T-cell (primary cell): ENCODE measurements at regions not wholly inside any gene's neighbourhood (a gene's known extent, or its start where the extent isn't known, plus 50 kb on each side); places are given as distances from the start of the nearest gene placed in this dataset.

Source experiments
- ATAC-seq, 4 experiments: fragments of 200-7000 bp in 3 of 4; fragments of 150-1000 bp in 1 of 4; cut with Tn5 transposase; replicated peaks in 1 of 4; 1 replicate in 3 of 4; 2 replicates in 1 of 4; pipeline ENCODE4 v1.10.0; 2021; ENCODE audit warnings: moderate library complexity in 3 of 4, mild to moderate bottlenecking in 2 of 4, moderate number of reproducible peaks in 1 of 4
- CTCF ChIA-PET, 2 donors: fragments of 300-600 bp; sonication (Branson Sonifier 250); formaldehyde crosslinking; loops; one replicate each; lab custom pipeline; 2022; ENCODE audit warnings: antibody characterized with exemption in 2 of 2; lab: Charles Lee
- POLR2A ChIA-PET, 2 donors: fragments of 300-600 bp; sonication (Branson Sonifier 250); formaldehyde crosslinking; loops; one replicate each; lab custom pipeline; 2022; ENCODE audit warnings: antibody characterized with exemption in 2 of 2; lab: Charles Lee
- DNase-seq, 35 experiments: peaks; one replicate each; pipeline versions ENCODE4 v3.0.0 to v3.0.0-alpha.2; 2013 to 2023
- H3K27ac ChIP-seq: one replicate; pipeline ENCODE4 v1.5.1; 2013; ENCODE audit warnings: low read length
- H3K27me3 ChIP-seq, 2 experiments: replicated peaks in 1 of 2; 1 replicate in 1 of 2; 2 replicates in 1 of 2; pipeline versions ENCODE4 v1.6.1 to v1.7.0; 2013; ENCODE audit warnings: low read length in 1 of 2, mixed read lengths in 1 of 2; ENCODE audit not compliant: control insufficient read depth in 2 of 2, insufficient read depth in 2 of 2; ENCODE audit errors: extremely low read depth in 1 of 2
- H3K36me3 ChIP-seq, 2 donors: 1 replicate in 1 of 2; 2 replicates in 1 of 2; pipeline versions ENCODE4 v1.6.1 to v1.7.0; 2013; ENCODE audit warnings: low read length in 1 of 2; ENCODE audit not compliant: control insufficient read depth in 2 of 2, insufficient read depth in 1 of 2; ENCODE audit errors: extremely low read depth in 1 of 2
- H3K4me1 ChIP-seq, 2 experiments: 1 replicate in 1 of 2; 2 replicates in 1 of 2; pipeline versions ENCODE4 v1.6.1 to v1.7.0; 2013; ENCODE audit warnings: low read length in 2 of 2, mixed read lengths in 1 of 2; ENCODE audit not compliant: insufficient read depth in 2 of 2, control insufficient read depth in 1 of 2; ENCODE audit errors: extremely low read depth in 1 of 2
- H3K4me3 ChIP-seq, 2 donors: 1 replicate in 1 of 2; 2 replicates in 1 of 2; pipeline versions ENCODE4 v1.5.1 to v1.7.0; 2013; ENCODE audit warnings: mild to moderate bottlenecking in 2 of 2, low read length in 1 of 2, moderate library complexity in 1 of 2; ENCODE audit not compliant: control insufficient read depth in 1 of 2; ENCODE audit errors: extremely low read depth in 1 of 2
- H3K9me3 ChIP-seq: 2 replicates; pipeline ENCODE4 v1.7.0; 2013
- H3K27ac Mint-ChIP-seq, 2 donors: one replicate each; pipeline ENCODE4 v1.8.0; 2020 to 2021; ENCODE audit warnings: mild to moderate bottlenecking in 2 of 2, mixed read lengths in 2 of 2
- H3K27me3 Mint-ChIP-seq, 2 donors: one replicate each; pipeline ENCODE4 v1.8.0; 2021 to 2022; ENCODE audit warnings: mixed read lengths in 2 of 2
- H3K36me3 Mint-ChIP-seq: one replicate; pipeline ENCODE4 v1.8.0; 2021; ENCODE audit warnings: mixed read lengths
- H3K4me1 Mint-ChIP-seq, 3 donors: one replicate each; pipeline ENCODE4 v1.8.0; 2020 to 2022; ENCODE audit warnings: mixed read lengths in 3 of 3, mild to moderate bottlenecking in 1 of 3
- H3K4me3 Mint-ChIP-seq, 3 donors: one replicate each; pipeline ENCODE4 v1.8.0; 2020 to 2022; ENCODE audit warnings: mild to moderate bottlenecking in 3 of 3, mixed read lengths in 3 of 3, moderate library complexity in 3 of 3
- H3K9me3 Mint-ChIP-seq, 3 donors: one replicate each; pipeline ENCODE4 v1.8.0; 2020 to 2022; ENCODE audit warnings: mixed read lengths in 3 of 3
- WGBS: methylation state at CpG from one replicate; pipeline ENCODE4 v1.1.5; 2013; ENCODE audit warnings: missing lambda C conversion rate; ENCODE audit not compliant: insufficient coverage; 5-methylcytosine and 5-hydroxymethylcytosine counted together

DNA sequence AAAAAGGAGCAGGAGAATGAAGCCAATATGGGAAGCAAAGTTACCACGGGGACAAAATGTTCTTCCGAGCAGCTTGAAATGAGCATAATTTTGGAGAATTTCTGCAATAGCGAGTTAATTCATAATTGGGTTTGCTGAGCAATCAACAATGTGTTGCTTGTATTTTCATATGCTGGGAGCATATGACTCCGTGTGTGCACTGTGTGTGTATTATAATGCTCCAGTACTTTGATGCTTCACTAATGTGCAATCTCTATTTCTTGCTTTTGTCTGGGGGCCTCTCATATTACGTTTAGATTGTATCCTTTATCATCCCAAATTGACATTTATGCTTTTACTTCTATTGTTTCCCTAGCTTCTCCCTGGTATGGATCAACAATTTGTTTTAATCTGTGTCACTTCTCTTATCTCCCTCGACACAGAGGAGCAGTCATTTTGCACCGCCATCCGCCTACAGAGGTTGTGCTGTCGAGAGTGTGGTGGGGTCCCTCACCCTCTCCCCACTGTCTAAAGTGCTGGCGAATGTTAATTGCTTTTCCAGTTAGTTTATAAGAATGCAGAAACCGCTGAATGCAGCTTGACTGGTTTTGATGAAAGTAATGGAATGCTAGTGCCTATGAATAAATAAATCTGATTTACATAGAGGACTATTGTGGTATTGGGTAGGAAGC, 372.5 kb upstream of the WWC1 start:
- no peak overlapping the region for H3K4me3 Mint-ChIP-seq
- no peaks in the 10 kb centered on the region for H3K27me3 ChIP-seq
- H3K27ac ChIP-seq: no peak overlapping the region
- peaks cover 0 to 14% (median 2%) of the 10 kb centered on the region in 3 donors for H3K9me3 Mint-ChIP-seq
- no peaks in the 10 kb centered on the region for H3K9me3 ChIP-seq
- no peaks in the 10 kb centered on the region for H3K36me3 ChIP-seq
- CTCF ChIA-PET: no interaction called here
- no peak for DNase-seq
- WGBS: 93% methylated on average over 3 of the region's 11 CpGs
- no peak overlapping the region for H3K27ac Mint-ChIP-seq
- POLR2A ChIA-PET: interaction anchor here in 1 of 2 donors (0.6 kb wide), 1 partner anchor 14 kb away, joined by 3 read pairs; no protein-coding TSS in a partner anchor
- no peaks in the 10 kb centered on the region for H3K4me1 Mint-ChIP-seq
- no peaks in the 10 kb centered on the region for H3K27me3 Mint-ChIP-seq
- H3K4me1 ChIP-seq: no peaks in the 10 kb centered on the region
- H3K4me3 ChIP-seq: no peak overlapping the region
- no peak for ATAC-seq
- no peaks in the 10 kb centered on the region for H3K36me3 Mint-ChIP-seq

DNA sequence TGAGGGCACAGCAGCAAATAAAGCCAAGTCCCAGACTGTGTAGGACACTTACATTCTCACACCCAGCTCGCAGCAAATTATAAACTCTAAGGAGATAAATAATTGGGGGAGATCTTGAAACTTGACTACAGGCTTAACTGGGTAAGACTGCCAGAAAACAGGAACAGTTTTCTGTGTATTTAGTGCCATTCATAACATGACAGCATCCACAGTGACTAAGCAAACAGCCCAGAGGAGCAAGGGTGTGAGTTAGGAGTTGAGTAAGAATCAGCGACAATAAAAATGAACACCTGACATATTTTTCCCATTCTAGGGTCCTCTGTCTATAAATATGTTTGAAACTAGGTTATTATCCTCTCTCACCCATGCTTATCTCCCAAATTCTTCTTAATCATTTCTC, 370.9 kb upstream of the WWC1 start:
- Mint-ChIP-seq H3K4me1 (no peaks in the 10 kb centered on the region), H3K4me3 (no peak overlapping the region), H3K27me3 (no peaks in the 10 kb centered on the region), H3K36me3 (no peaks in the 10 kb centered on the region), H3K9me3 (peaks cover 0 to 11% (median 2%) of the 10 kb centered on the region in 3 donors), H3K27ac (no peak overlapping the region)
- DNase-seq (no peak), ATAC-seq (no peak)
- no peaks in the 10 kb centered on the region for H3K36me3 ChIP-seq
- ChIA-PET CTCF (no interaction called here), POLR2A (no interaction called here)
- H3K27ac ChIP-seq: no peak overlapping the region
- H3K27me3 ChIP-seq: no peaks in the 10 kb centered on the region
- no peak overlapping the region for H3K4me3 ChIP-seq
- no peaks in the 10 kb centered on the region for H3K9me3 ChIP-seq
- WGBS: no CpG with 5 or more reads among the region's 2 CpGs
- H3K4me1 ChIP-seq: no peaks in the 10 kb centered on the region

DNA sequence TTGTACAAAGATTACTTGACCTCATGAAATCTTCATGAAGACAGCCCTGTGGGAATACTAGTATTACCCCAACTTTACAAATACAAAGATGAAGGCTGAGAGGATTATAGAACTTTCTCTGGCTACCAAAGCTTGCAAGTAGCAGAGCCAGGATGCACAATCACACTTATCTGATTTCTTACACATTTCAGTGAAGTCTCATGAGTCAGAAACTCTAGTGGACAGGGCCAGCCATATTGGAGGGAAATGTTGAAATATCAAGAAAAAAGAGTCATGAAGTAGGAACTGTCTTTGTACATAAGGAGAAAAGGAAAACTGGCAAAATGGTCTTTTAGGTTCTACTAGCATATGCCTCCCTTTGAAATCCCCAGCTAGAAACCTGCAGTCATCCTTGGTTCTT, 369.6 kb upstream of the WWC1 start:
- Histone ChIP-seq H3K27me3 (no peaks in the 10 kb centered on the region), H3K9me3 (no peaks in the 10 kb centered on the region), H3K27ac (no peak overlapping the region), H3K36me3 (no peaks in the 10 kb centered on the region), H3K4me1 (no peaks in the 10 kb centered on the region), H3K4me3 (no peak overlapping the region)
- no peaks in the 10 kb centered on the region for H3K4me1 Mint-ChIP-seq
- DNase-seq (no peak), ATAC-seq (no peak)
- ChIA-PET POLR2A (no interaction called here), CTCF (no interaction called here)
- H3K27ac Mint-ChIP-seq: no peak overlapping the region
- no peak overlapping the region for H3K4me3 Mint-ChIP-seq
- H3K36me3 Mint-ChIP-seq: no peaks in the 10 kb centered on the region
- H3K27me3 Mint-ChIP-seq: no peaks in the 10 kb centered on the region
- peaks cover 0 to 12% (median 2%) of the 10 kb centered on the region in 3 donors for H3K9me3 Mint-ChIP-seq

DNA sequence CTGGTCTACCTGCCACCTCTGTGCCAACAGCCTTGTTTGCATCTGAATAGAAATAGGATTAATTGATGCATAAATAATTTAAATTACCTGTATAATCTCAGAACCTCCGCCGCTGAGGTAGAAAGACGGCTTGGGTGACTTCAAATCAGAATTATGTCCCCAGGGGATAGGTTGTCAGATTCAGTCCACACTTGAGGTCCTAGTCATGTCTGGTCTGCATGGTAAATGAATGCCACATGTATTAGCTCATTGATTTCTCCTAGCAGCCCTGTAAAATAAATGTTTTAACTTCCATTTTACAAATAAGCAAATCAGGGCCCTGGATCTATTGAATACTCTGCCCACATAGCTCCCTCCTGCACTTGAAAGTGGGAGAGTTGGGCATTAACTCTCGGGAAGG, 368.0 kb upstream of the WWC1 start:
- WGBS: no CpG with 5 or more reads among the region's 4 CpGs
- H3K27me3 Mint-ChIP-seq: no peaks in the 10 kb centered on the region
- CTCF ChIA-PET: no interaction called here

DNA sequence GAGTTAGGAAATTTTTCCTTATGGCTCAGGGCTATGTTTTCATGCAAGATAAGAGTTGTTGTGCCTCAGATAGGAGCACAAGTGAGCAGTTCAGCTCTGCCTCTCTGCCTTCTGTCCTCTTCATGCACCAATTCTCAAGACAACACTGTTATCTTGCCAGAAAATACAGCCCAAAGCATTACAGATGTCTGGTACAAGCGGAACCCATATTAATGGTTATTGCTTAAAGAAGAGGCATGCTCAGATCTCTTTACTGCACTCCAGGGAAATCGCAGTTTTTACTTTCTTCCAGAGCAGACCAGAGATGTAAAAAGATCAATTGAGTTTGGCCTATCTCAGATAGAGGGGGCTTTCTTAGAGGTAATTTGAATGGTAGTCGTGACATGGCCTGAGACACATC, 361.6 kb upstream of the WWC1 start:
- no peak overlapping the region for H3K27ac Mint-ChIP-seq
- Histone ChIP-seq H3K36me3 (no peaks in the 10 kb centered on the region), H3K27ac (no peak overlapping the region), H3K9me3 (no peaks in the 10 kb centered on the region), H3K4me1 (no peaks in the 10 kb centered on the region), H3K4me3 (no peak overlapping the region), H3K27me3 (no peaks in the 10 kb centered on the region)
- ATAC-seq: no peak
- ChIA-PET POLR2A (no interaction called here), CTCF (no interaction called here)
- no peaks in the 10 kb centered on the region for H3K4me1 Mint-ChIP-seq
- no peaks in the 10 kb centered on the region for H3K27me3 Mint-ChIP-seq
- no peaks in the 10 kb centered on the region for H3K36me3 Mint-ChIP-seq
- no CpG with 5 or more reads among the region's 3 CpGs for WGBS
- H3K4me3 Mint-ChIP-seq: no peak overlapping the region
- no peak for DNase-seq
- peaks cover 0 to 5% (median 0%) of the 10 kb centered on the region in 3 donors for H3K9me3 Mint-ChIP-seq

More for the DNA sequence above, 368.0 kb upstream of the WWC1 start:
- no peak for DNase-seq
- no peak for ATAC-seq
- H3K36me3 Mint-ChIP-seq: no peaks in the 10 kb centered on the region
- peaks cover 0 to 12% (median 2%) of the 10 kb centered on the region in 3 donors for H3K9me3 Mint-ChIP-seq
- Histone ChIP-seq H3K36me3 (no peaks in the 10 kb centered on the region), H3K9me3 (no peaks in the 10 kb centered on the region), H3K4me1 (no peaks in the 10 kb centered on the region), H3K27me3 (no peaks in the 10 kb centered on the region), H3K4me3 (no peak overlapping the region), H3K27ac (no peak overlapping the region)
- H3K4me1 Mint-ChIP-seq: no peaks in the 10 kb centered on the region
- no peak overlapping the region for H3K4me3 Mint-ChIP-seq
- POLR2A ChIA-PET: no interaction called here
- H3K27ac Mint-ChIP-seq: no peak overlapping the region

DNA sequence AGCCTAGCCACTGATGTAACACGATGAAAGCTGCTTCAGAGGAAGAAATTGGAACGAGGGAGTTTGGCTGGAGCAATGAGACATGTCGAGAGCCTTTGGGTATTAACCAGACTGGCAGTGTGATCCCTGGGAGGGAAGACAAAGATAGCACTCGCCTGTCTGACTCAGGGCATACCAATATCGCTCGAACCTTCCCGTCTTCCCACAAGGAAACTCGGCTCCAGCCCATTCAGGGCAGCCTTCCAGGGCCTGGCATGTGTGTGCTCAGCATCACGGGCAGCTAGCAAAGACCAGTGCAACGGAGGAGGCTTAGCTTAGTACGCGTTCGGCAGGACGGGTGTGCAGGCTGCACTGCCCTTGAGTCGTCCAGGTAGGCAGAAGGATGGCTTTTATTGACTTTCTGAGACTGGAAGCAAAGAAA, 356.9 kb upstream of the WWC1 start:
- Mint-ChIP-seq H3K4me1 (peaks cover 0 to 4% (median 0%) of the 10 kb centered on the region in 3 donors), H3K27ac (no peak overlapping the region), H3K4me3 (no peak overlapping the region), H3K9me3 (peaks cover 0 to 5% (median 0%) of the 10 kb centered on the region in 3 donors), H3K27me3 (no peaks in the 10 kb centered on the region), H3K36me3 (no peaks in the 10 kb centered on the region)
- no peak overlapping the region for H3K4me3 ChIP-seq
- no peaks in the 10 kb centered on the region for H3K9me3 ChIP-seq
- no peak for ATAC-seq
- H3K4me1 ChIP-seq: no peaks in the 10 kb centered on the region
- ChIA-PET POLR2A (no interaction called here), CTCF (no interaction called here)
- DNase-seq: no peak
- H3K27me3 ChIP-seq: no peaks in the 10 kb centered on the region
- H3K27ac ChIP-seq: no peak overlapping the region
- H3K36me3 ChIP-seq: no peaks in the 10 kb centered on the region
- WGBS: 86% methylated on average over 15 of the region's 15 CpGs

DNA sequence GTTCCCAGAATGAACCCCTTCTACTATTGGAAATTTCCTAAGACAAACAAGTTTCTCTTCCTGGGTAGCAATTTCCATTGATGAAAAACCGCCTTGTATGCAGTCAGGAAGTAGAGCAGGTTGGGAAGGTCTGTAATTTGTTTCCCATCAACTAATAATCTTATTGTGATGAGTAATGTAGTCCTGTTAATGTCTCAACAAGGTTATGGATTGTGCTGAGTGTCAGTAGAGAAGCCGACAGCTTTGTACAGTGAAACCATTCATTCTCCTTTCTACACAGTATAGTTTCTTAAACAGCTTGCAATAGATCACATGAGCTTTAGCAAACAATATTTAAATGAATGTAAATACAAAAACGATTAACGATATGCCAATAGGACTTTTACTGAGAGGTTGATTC, 355.4 kb upstream of the WWC1 start:
- ATAC-seq (no peak), DNase-seq (no peak)
- Mint-ChIP-seq H3K9me3 (peaks cover 0 to 5% (median 0%) of the 10 kb centered on the region in 3 donors), H3K27me3 (no peaks in the 10 kb centered on the region), H3K4me1 (peaks cover 0 to 4% (median 0%) of the 10 kb centered on the region in 3 donors), H3K27ac (no peak overlapping the region), H3K36me3 (no peaks in the 10 kb centered on the region), H3K4me3 (no peak overlapping the region)
- no peaks in the 10 kb centered on the region for H3K27me3 ChIP-seq
- CTCF ChIA-PET: no interaction called here
- H3K4me3 ChIP-seq: no peak overlapping the region
- H3K4me1 ChIP-seq: no peaks in the 10 kb centered on the region
- no peaks in the 10 kb centered on the region for H3K9me3 ChIP-seq
- POLR2A ChIA-PET: no interaction called here
- no peaks in the 10 kb centered on the region for H3K36me3 ChIP-seq
- H3K27ac ChIP-seq: no peak overlapping the region
- no CpG with 5 or more reads among the region's 4 CpGs for WGBS
